NOMO-1 treated with dmso at 0.1 percent for 144 hours (cell line): ENCODE measurements at regions not wholly inside any gene's neighbourhood (a gene's known extent, or its start where the extent isn't known, plus 50 kb on each side); places are given as distances from the start of the nearest gene placed in this dataset.

ENCODE experiments used
- DNase-seq: peaks from one replicate; lab custom pipeline; 2025; ENCODE audit not compliant: unreplicated experiment; lab: John Stamatoyannopoulos, UW

DNA sequence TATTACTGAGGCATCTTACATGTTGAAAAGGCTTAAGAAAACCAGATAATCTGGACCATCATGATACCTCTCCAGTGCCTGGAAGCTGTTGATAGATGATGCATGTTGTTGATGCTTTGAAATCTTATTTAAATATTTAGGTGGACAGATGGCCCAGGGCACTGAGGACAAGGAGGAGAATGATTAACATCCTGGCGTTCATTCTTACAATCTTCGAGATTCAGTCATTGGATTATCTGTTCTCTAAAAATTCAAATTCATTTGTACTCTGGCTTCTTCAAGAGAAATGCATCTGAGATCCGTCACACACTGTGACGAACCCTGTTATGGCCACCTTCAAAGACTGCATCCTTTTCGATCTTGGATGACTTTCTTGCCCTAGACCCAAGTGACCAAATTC, 121.3 kb upstream of the IGF1 start:
- DNase-seq = no peak

DNA sequence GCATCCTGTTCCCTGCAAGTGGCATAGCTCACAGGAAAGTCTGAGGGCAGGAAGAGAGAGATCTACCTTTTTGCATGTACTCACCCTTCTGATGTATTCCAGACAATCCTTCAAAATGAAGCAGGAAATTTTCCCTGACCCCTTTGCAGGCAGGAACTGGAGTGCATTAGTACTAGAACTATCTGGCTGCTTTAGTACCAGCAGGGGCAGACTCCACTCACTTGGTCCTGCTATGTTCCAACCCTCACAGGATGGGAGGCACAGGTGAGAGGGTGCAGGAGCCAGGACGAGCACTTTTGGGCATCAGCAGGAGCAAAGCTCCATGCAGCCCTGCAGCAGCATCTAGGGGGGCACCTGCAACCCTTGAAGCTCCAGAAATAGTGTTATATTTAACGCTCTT, 116.3 kb upstream of the IGF1 start:
- DNase-seq = no peak

DNA sequence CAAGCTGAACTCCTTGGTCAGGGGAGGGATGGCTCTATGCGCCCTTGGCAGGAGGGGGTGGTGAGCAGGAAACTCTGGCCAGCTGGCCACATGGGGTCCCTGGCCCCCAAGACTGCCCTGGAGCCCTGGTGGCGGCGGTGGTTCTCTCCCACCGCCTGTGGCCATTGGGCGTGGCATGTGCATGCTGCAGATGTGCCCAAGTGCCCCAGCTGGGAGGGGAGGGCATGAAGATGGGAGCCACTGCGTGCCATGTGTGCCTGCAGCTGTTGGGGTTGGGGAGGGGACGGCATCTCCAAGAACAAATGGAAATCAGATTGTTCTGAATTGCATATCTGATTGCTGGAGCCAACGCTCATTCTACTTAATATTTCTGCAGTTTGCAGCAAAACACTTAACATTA, 115.7 kb upstream of the IGF1 start:
- no peak for DNase-seq

DNA sequence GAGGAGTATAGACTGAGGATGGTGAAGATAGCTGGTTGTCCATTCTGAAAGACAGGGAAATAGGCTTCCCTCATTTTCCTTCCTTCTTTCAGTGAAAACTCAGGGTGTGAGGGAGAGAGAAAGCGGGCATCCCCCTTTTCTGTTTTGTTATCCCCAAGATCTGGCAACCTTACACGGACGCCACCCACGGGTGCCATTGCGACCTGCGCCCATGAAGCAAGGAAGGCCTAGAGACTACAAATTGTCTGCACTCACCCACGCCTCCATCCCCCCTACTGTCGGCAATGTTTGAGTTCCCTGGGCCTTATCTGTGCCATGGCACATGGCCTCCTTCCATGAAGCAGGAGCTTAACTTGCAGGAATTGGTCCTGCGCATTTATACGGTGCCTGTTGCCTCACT, 115.0 kb upstream of the IGF1 start:
- DNase-seq = no peak

DNA sequence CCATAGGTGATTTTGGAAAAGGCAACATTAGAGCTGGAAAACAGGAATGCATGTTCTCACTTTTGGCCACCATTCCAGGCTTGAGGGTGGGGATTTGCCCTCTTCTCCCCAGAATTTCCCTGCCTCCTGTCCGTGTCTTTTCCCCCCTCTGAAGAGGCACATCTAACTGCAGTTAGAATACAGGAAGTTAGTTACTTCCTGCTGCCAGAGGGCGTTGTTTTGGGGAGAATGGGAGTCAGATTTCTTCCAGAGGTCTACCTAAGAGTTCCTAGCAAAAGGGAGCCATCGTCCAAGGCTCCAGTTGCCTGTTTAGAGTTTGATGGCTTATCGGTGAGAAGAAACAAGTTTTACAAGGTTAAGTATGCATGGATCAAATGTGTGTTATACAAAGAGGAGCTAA, 112.8 kb upstream of the IGF1 start:
- no peak for DNase-seq

DNA sequence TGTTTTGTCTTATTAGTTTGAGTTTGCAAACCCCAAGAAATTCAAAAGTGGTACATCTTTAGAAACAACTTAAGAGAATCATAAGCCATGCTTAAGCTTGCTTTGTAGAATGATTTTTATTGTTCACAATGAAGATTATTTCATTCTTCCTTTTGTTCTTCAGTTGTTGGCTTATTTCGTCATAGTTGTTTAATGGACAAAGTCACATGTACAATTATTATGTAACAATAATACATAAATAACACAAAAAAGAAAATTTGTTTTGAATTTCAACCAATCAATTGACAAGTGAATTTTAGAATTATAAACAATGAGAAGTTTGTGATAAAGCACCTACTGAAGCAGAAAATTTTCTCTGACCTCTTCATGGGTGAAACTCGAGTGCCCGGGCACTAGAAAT, 111.8 kb upstream of the IGF1 start:
- DNase-seq = no peak

- DNase-seq = no peak
Observed at GRCh38 chr12:102573237-102573636, 92.9 kb upstream of the IGF1 start.

DNA sequence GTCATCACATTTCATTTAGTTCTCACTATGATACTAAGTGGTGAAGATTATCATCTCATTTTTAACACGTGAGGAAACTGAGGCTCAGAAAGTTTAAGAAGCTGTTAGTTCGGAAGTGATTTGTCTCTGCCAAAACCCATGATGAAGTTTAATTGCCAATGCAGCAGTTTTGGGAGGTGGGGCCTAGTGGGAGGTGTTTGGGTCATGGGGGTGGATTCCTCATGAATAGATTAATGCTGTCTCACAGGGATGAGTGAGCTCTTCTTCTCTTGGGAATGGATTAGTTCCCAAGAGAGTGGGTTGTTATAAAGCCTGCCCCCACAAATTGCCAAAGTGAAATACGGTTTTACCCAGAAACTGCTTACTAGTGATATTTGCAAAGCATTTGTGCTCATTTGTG, 91.5 kb upstream of the IGF1 start:
- no peak for DNase-seq

GRCh38 chr12:102570256-102570655, 89.9 kb upstream of the IGF1 start:
- no peak for DNase-seq

DNA sequence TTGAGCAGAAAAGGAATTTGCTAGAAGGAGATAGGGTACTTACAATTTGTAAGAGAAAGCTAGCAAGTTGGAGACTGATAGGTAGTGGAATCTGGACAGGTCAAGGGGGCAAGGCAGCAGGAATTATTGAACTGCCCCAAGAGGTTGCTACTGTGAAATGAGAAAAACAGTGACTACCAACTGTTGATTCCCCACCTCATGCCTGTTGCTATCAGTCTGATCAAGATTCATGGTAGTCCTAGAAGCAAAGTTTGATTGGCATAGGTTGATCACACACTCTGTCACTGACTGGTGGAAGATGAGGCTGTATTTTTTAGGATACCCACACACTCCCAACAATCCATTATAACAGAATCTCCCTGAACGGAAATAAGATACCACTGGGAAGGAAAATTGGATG, 89.4 kb upstream of the IGF1 start:
- DNase-seq = no peak

GRCh38 chr12:102568276-102568675, 87.9 kb upstream of the IGF1 start:
- no peak for DNase-seq

DNA sequence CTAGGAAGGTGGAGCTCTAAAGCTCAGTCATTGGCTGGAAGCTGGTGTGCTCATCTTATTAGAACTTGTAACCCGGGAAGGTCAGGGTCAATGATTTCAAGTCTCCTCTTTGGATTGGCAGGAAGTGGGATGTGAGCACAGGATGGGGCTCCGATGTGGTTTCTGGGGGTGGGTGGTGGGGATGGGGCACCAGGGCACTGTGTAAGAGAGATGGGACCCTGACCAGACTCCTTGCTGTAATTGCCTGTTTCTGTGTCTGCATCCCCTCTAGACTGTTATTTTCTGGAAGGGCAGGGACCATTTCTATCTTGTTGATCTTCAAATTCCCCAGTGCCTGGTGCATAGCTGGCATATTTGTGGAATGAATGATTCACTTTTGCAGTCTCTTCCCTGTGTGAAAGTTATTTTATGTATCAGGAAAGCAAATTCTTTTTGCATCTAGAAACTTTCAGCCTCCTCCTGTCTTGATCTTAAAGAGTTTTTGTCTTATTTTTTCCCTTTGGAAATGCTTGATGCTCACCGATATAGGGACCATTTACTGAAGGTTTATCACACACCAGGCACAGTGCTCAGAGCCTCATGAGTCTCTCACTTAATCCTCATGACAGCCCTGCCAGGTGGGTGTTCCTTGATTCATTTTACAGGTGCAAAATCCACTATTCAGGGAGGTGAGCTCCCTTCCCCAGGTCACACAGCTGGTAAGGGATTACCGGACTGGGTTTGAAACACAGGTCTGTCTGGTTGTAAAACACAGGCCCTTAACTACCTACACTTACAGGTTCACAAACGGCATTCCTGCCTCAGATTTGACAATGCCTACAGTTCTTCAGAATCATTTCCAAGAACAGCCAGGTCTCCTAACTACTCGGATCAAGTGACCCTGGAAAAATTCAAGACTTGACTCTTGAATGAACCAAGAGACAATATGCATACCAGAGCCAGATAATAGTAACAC, 86.9 kb upstream of the IGF1 start:
- DNase-seq = no peak

GRCh38 chr12:102565555-102565954, 85.2 kb upstream of the IGF1 start:
- no peak for DNase-seq

- no peak for DNase-seq
Observed at GRCh38 chr12:102564026-102564425, 83.7 kb upstream of the IGF1 start.

DNA sequence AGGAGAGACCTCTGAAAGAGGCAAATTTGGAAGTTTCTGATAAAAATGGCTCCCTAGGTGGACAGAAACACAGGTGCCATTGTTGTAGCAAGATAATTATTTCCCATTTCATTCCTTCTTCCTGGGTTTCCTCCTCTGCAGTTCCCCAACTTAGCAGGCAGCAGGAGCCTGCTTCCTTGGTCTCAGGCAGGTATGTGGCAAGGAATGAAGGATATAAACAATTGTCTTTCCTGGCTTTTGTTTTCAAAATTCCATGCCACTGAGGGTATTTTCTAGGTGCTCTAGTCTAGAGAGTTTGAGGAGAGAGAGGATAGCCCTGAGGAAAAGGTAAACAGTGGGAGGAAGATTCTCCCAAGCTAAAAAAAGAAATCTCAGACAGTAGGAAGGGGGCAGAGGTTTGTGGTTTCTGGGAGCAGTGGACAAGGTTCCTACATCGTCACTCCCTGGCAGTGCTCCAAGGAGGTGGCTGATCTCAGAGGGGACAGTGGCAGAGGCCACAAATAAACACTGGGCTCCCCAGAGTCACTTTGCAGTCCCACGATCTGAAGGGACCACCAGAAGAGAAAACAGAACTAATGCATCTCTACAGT, 82.6 kb upstream of the IGF1 start:
- no peak for DNase-seq

- no peak for DNase-seq
Observed at GRCh38 chr12:102551186-102551585, 70.8 kb upstream of the IGF1 start.

DNA sequence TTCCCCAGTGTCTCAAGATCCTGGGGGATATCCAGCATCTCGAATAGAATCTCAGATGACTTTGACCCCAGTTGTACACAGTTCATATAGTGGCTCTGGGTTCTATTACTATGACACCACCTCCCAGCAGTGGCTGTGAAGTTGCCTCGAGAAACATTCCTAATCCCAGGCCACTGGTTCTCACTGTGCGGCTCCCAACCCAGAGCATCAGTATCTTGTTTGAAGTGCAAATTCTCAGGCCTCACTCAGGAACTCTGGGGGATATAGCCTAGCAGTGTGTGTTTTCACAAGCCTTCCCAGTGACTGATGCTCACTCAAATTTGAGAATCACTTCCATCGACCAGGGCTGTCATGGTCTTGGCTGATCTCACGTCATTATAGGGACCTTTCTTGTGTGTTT, 69.3 kb upstream of the IGF1 start:
- DNase-seq = no peak

DNA sequence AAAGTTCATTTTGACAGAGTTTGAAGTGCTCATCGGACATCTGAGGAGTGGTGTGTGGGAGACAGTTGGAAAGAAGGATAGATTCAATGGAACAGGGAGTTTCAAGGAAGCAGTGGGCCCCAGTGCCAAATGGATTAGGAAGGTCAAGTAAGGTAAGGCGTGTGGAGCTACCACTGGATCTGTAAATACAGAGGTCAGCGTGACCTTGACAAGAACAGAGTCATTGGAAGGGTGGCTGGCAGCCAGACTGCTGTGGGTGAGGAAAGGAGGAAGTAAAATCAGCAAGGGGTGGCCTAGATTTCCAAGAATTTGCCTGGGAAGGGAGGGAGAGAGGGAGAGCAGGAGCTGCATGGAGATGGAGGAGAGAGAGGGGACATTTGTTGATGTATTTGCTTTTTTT, 68.2 kb upstream of the IGF1 start:
- DNase-seq = no peak

DNA sequence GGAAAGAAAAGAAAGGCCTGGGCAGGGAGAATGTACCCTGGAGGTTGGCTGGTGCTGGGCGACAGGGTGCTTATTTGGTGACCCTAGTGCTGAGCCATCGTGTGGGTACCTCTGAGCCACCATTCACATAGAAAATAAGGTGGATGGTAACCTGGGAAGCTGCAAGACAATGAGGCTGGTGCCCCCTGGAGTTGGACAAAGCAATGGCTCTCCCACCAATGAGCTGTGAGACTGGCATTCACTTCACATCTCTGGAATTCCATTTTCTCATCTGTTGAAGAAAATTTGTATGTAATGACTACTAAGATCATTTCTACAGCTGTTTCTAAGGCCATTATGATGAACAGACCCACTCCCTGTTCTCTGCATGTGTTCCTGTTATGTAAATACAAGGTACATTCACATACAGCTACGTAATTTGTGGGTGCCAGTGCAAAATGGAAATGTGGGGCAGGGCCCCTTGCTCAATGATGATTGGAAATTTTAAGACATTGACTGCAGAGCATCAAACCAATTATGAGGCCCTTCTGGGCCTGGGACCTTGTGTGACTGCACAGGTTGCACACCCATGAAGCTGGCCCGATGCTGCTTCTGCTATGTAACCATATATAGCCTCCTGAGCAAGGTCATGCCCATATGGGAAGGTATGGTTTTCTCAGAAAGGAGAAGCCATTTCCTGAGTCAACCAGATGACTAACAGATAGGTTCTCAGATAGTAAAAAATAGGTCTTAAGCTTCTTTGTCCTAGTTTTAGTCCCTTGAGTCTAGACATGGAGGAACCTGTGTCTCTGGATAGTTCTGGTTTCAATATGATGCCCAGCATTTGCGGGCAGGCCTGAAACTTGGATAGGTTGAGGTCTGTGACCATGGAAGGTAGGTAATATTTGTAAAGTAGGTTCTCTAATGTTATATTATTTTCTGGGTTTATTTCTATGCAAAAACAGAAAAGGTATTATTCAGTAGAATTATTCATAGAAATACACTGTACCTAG, 63.4 kb upstream of the IGF1 start:
- DNase-seq = no peak

GRCh38 chr12:102542816-102543440, 62.6 kb upstream of the IGF1 start:
- no peak for DNase-seq

GRCh38 chr12:102540815-102541385, 60.5 kb upstream of the IGF1 start:
- no peak for DNase-seq
